ENCODE measurements at regions not wholly inside any gene's neighbourhood (a gene's known extent, or its start where the extent isn't known, plus 50 kb on each side); places are given as distances from the start of the nearest gene placed in this dataset.

- no peak overlapping the region for H3K4me3 ChIP-seq (ENCODE audit: low read length)
- H3K36me3 ChIP-seq (ENCODE audit: insufficient read depth, low read length), result no peaks in the 10 kb centered on the region
- H3K36me3 Mint-ChIP-seq, result no peaks in the 10 kb centered on the region
- H3K27ac Mint-ChIP-seq, result no peak overlapping the region
- CTCF ChIA-PET, result no interaction called here
- POLR2A ChIA-PET, result no interaction called here
- no peak overlapping the region for H3K4me3 Mint-ChIP-seq
- no peaks in the 10 kb centered on the region for H3K27me3 ChIP-seq (ENCODE audit: insufficient read depth, low read length, poor library complexity, severe bottlenecking)
- H3K27ac ChIP-seq (ENCODE audit: low read depth, low read length), result no peak overlapping the region
- no peaks in the 10 kb centered on the region for H3K9me3 ChIP-seq (ENCODE audit: low read length)
- H3K4me1 ChIP-seq (ENCODE audit: insufficient read depth, low read length), result no peaks in the 10 kb centered on the region
- H3K9me3 Mint-ChIP-seq, result peaks cover 0 to 18% (median 7%) of the 10 kb centered on the region in 5 donors
- no peaks in the 10 kb centered on the region for H3K4me1 Mint-ChIP-seq
- DNase-seq, result no peak
- H3K27me3 Mint-ChIP-seq, result no peaks in the 10 kb centered on the region
Observed at GRCh38 chr9:80596579-80596978, 1024.8 kb downstream of the TLE4 start.

GRCh38 chr9:80595192-80595591, 1023.4 kb downstream of the TLE4 start:
- Mint-ChIP-seq H3K4me3 (no peak overlapping the region), H3K9me3 (peaks cover 0 to 15% (median 6%) of the 10 kb centered on the region in 5 donors), H3K4me1 (no peaks in the 10 kb centered on the region), H3K36me3 (no peaks in the 10 kb centered on the region), H3K27me3 (no peaks in the 10 kb centered on the region), H3K27ac (no peak overlapping the region)
- Histone ChIP-seq H3K27ac (ENCODE audit: low read depth, low read length) (no peak overlapping the region), H3K27me3 (ENCODE audit: insufficient read depth, low read length, poor library complexity, severe bottlenecking) (no peaks in the 10 kb centered on the region), H3K4me3 (ENCODE audit: low read length) (no peak overlapping the region), H3K9me3 (ENCODE audit: low read length) (no peaks in the 10 kb centered on the region), H3K36me3 (ENCODE audit: insufficient read depth, low read length) (no peaks in the 10 kb centered on the region), H3K4me1 (ENCODE audit: insufficient read depth, low read length) (no peaks in the 10 kb centered on the region)
- POLR2A ChIA-PET, result no interaction called here
- no peak for DNase-seq
- CTCF ChIA-PET, result no interaction called here

- Histone ChIP-seq H3K27ac (ENCODE audit: low read depth, low read length) (no peak overlapping the region), H3K4me1 (ENCODE audit: insufficient read depth, low read length) (no peaks in the 10 kb centered on the region), H3K36me3 (ENCODE audit: insufficient read depth, low read length) (no peaks in the 10 kb centered on the region), H3K4me3 (ENCODE audit: low read length) (no peak overlapping the region), H3K9me3 (ENCODE audit: low read length) (no peaks in the 10 kb centered on the region), H3K27me3 (ENCODE audit: insufficient read depth, low read length, poor library complexity, severe bottlenecking) (no peaks in the 10 kb centered on the region)
- Mint-ChIP-seq H3K9me3 (peaks cover 0 to 10% (median 1%) of the 10 kb centered on the region in 5 donors), H3K4me3 (no peak overlapping the region), H3K36me3 (no peaks in the 10 kb centered on the region), H3K27me3 (no peaks in the 10 kb centered on the region), H3K4me1 (no peaks in the 10 kb centered on the region), H3K27ac (no peak overlapping the region)
- POLR2A ChIA-PET, result no interaction called here
- DNase-seq, result no peak
- CTCF ChIA-PET, result no interaction called here
Observed at GRCh38 chr9:80592413-80592812, 1020.6 kb downstream of the TLE4 start.

- H3K36me3 Mint-ChIP-seq, result no peaks in the 10 kb centered on the region
- no peak for DNase-seq
- no peak overlapping the region for H3K4me3 ChIP-seq (ENCODE audit: low read length)
- H3K27me3 ChIP-seq (ENCODE audit: insufficient read depth, low read length, poor library complexity, severe bottlenecking), result no peaks in the 10 kb centered on the region
- POLR2A ChIA-PET, result no interaction called here
- no peaks in the 10 kb centered on the region for H3K4me1 ChIP-seq (ENCODE audit: insufficient read depth, low read length)
- CTCF ChIA-PET, result no interaction called here
- no peaks in the 10 kb centered on the region for H3K27me3 Mint-ChIP-seq
- H3K9me3 ChIP-seq (ENCODE audit: low read length), result no peaks in the 10 kb centered on the region
- H3K4me1 Mint-ChIP-seq, result no peaks in the 10 kb centered on the region
- H3K36me3 ChIP-seq (ENCODE audit: insufficient read depth, low read length), result no peaks in the 10 kb centered on the region
- no peak overlapping the region for H3K27ac Mint-ChIP-seq
- no peak overlapping the region for H3K4me3 Mint-ChIP-seq
- H3K27ac ChIP-seq (ENCODE audit: low read depth, low read length), result no peak overlapping the region
- peaks cover 0 to 19% (median 1%) of the 10 kb centered on the region in 5 donors for H3K9me3 Mint-ChIP-seq
Observed at GRCh38 chr9:80586786-80587330, 1015.1 kb downstream of the TLE4 start.

GRCh38 chr9:80571953-80572352, 1000.2 kb downstream of the TLE4 start:
- peaks cover 17 to 48% (median 22%) of the 10 kb centered on the region in 5 donors for H3K9me3 Mint-ChIP-seq
- no peak for DNase-seq
- Histone ChIP-seq H3K4me3 (ENCODE audit: low read length) (no peak overlapping the region), H3K9me3 (ENCODE audit: low read length) (no peaks in the 10 kb centered on the region), H3K4me1 (ENCODE audit: insufficient read depth, low read length) (no peaks in the 10 kb centered on the region), H3K27me3 (ENCODE audit: insufficient read depth, low read length, poor library complexity, severe bottlenecking) (no peaks in the 10 kb centered on the region), H3K27ac (ENCODE audit: low read depth, low read length) (no peak overlapping the region), H3K36me3 (ENCODE audit: insufficient read depth, low read length) (no peaks in the 10 kb centered on the region)
- H3K4me3 Mint-ChIP-seq, result no peak overlapping the region
- no peaks in the 10 kb centered on the region for H3K27me3 Mint-ChIP-seq
- H3K27ac Mint-ChIP-seq, result no peak overlapping the region
- H3K36me3 Mint-ChIP-seq, result peaks cover 0 to 1% (median 0%) of the 10 kb centered on the region in 3 donors
- ChIA-PET CTCF (no interaction called here), POLR2A (no interaction called here)
- no peaks in the 10 kb centered on the region for H3K4me1 Mint-ChIP-seq

GRCh38 chr9:80569236-80569635, 997.5 kb downstream of the TLE4 start:
- no peaks in the 10 kb centered on the region for H3K27me3 Mint-ChIP-seq
- POLR2A ChIA-PET, result no interaction called here
- H3K27ac ChIP-seq (ENCODE audit: low read depth, low read length), result no peak overlapping the region
- no peaks in the 10 kb centered on the region for H3K36me3 ChIP-seq (ENCODE audit: insufficient read depth, low read length)
- H3K4me3 ChIP-seq (ENCODE audit: low read length), result no peak overlapping the region
- peaks cover 8 to 35% (median 16%) of the 10 kb centered on the region in 5 donors for H3K9me3 Mint-ChIP-seq
- CTCF ChIA-PET, result no interaction called here
- H3K4me1 Mint-ChIP-seq, result no peaks in the 10 kb centered on the region
- peak overlapping the region in 1 of 8 donors; percentile 32 for H3K27ac Mint-ChIP-seq
- H3K27me3 ChIP-seq (ENCODE audit: insufficient read depth, low read length, poor library complexity, severe bottlenecking), result no peaks in the 10 kb centered on the region
- peaks cover 0 to 1% (median 0%) of the 10 kb centered on the region in 3 donors for H3K36me3 Mint-ChIP-seq
- no peak for DNase-seq
- H3K9me3 ChIP-seq (ENCODE audit: low read length), result no peaks in the 10 kb centered on the region
- H3K4me3 Mint-ChIP-seq, result no peak overlapping the region
- H3K4me1 ChIP-seq (ENCODE audit: insufficient read depth, low read length), result no peaks in the 10 kb centered on the region

GRCh38 chr9:80561526-80561925, 989.8 kb downstream of the TLE4 start:
- CTCF ChIA-PET, result no interaction called here
- no peak for DNase-seq
- Mint-ChIP-seq H3K4me1 (no peaks in the 10 kb centered on the region), H3K9me3 (peaks cover 0 to 17% (median 3%) of the 10 kb centered on the region in 5 donors), H3K36me3 (no peaks in the 10 kb centered on the region), H3K27me3 (no peaks in the 10 kb centered on the region), H3K4me3 (no peak overlapping the region), H3K27ac (no peak overlapping the region)
- no peaks in the 10 kb centered on the region for H3K27me3 ChIP-seq (ENCODE audit: insufficient read depth, low read length, poor library complexity, severe bottlenecking)
- H3K27ac ChIP-seq (ENCODE audit: low read depth, low read length), result no peak overlapping the region
- no peaks in the 10 kb centered on the region for H3K4me1 ChIP-seq (ENCODE audit: insufficient read depth, low read length)
- H3K36me3 ChIP-seq (ENCODE audit: insufficient read depth, low read length), result no peaks in the 10 kb centered on the region
- no peak overlapping the region for H3K4me3 ChIP-seq (ENCODE audit: low read length)
- POLR2A ChIA-PET, result no interaction called here
- no peaks in the 10 kb centered on the region for H3K9me3 ChIP-seq (ENCODE audit: low read length)

GRCh38 chr9:80560976-80561375, 989.2 kb downstream of the TLE4 start:
- Mint-ChIP-seq H3K27me3 (no peaks in the 10 kb centered on the region), H3K4me3 (no peak overlapping the region), H3K4me1 (no peaks in the 10 kb centered on the region), H3K36me3 (no peaks in the 10 kb centered on the region), H3K27ac (no peak overlapping the region), H3K9me3 (peaks cover 0 to 19% (median 3%) of the 10 kb centered on the region in 5 donors)
- no peaks in the 10 kb centered on the region for H3K36me3 ChIP-seq (ENCODE audit: insufficient read depth, low read length)
- no peaks in the 10 kb centered on the region for H3K27me3 ChIP-seq (ENCODE audit: insufficient read depth, low read length, poor library complexity, severe bottlenecking)
- no peak for DNase-seq
- H3K27ac ChIP-seq (ENCODE audit: low read depth, low read length), result no peak overlapping the region
- no peak overlapping the region for H3K4me3 ChIP-seq (ENCODE audit: low read length)
- H3K9me3 ChIP-seq (ENCODE audit: low read length), result no peaks in the 10 kb centered on the region
- POLR2A ChIA-PET, result no interaction called here
- H3K4me1 ChIP-seq (ENCODE audit: insufficient read depth, low read length), result no peaks in the 10 kb centered on the region
- CTCF ChIA-PET, result no interaction called here

GRCh38 chr9:80557256-80557655, 985.5 kb downstream of the TLE4 start:
- POLR2A ChIA-PET, result no interaction called here
- Mint-ChIP-seq H3K4me3 (no peak overlapping the region), H3K9me3 (peaks cover 0 to 33% (median 3%) of the 10 kb centered on the region in 5 donors), H3K27me3 (no peaks in the 10 kb centered on the region), H3K36me3 (no peaks in the 10 kb centered on the region), H3K27ac (no peak overlapping the region), H3K4me1 (no peaks in the 10 kb centered on the region)
- CTCF ChIA-PET, result no interaction called here
- no peak overlapping the region for H3K4me3 ChIP-seq (ENCODE audit: low read length)
- H3K27ac ChIP-seq (ENCODE audit: low read depth, low read length), result no peak overlapping the region
- no peak for DNase-seq
- H3K27me3 ChIP-seq (ENCODE audit: insufficient read depth, low read length, poor library complexity, severe bottlenecking), result no peaks in the 10 kb centered on the region
- H3K9me3 ChIP-seq (ENCODE audit: low read length), result no peaks in the 10 kb centered on the region
- no peaks in the 10 kb centered on the region for H3K36me3 ChIP-seq (ENCODE audit: insufficient read depth, low read length)
- H3K4me1 ChIP-seq (ENCODE audit: insufficient read depth, low read length), result no peaks in the 10 kb centered on the region
